PC-9 (cell line): ENCODE measurements at regions not wholly inside any gene's neighbourhood (a gene's known extent, or its start where the extent isn't known, plus 50 kb on each side); places are given as distances from the start of the nearest gene placed in this dataset.

Source experiments
- BruUV-seq: library from RNA; stranded (reverse); fragments of 400-500 nt; replicated peaks from 2 replicates; lab custom pipeline; 2021; lab: Mats Ljungman, UMichigan
- CTCF ChIA-PET: fragments of 300-600 bp; sonication (Branson Sonifier 250); formaldehyde crosslinking; loops from one replicate; lab custom pipeline; 2022; ENCODE audit warnings: antibody characterized with exemption; lab: Charles Lee
- POLR2A ChIA-PET: fragments of 300-600 bp; sonication (Branson Sonifier 250); formaldehyde crosslinking; loops from one replicate; lab custom pipeline; 2022; ENCODE audit warnings: antibody characterized with exemption; ENCODE audit not compliant: unreplicated experiment; lab: Charles Lee
- DNase-seq, 2 experiments: peaks; one replicate each; pipeline versions ENCODE4 v3.0.0 to v3.0.0-alpha.2; 2015 to 2022; ENCODE audit warnings: mixed read lengths in 1 of 2
- H2AFZ ChIP-seq: fragments of 200-600 bp; sonication (generic); 2 replicates; pipeline ENCODE4 v1.8.1; 2017; ENCODE audit warnings: antibody characterized with exemption
- H3F3A ChIP-seq: fragments of 200-600 bp; sonication (generic); 2 replicates; pipeline ENCODE4 v1.8.1; 2017; ENCODE audit warnings: antibody characterized with exemption, mild to moderate bottlenecking, low read depth; ENCODE audit not compliant: insufficient read depth
- H3K27ac ChIP-seq: fragments of 200-600 bp; sonication (generic); 2 replicates; pipeline ENCODE4 v1.6.1; 2016; ENCODE audit warnings: mixed run types
- H3K27me3 ChIP-seq: fragments of 200-600 bp; sonication (generic); 2 replicates; pipeline ENCODE4 v1.6.1; 2016; ENCODE audit warnings: low read depth, mixed run types; ENCODE audit not compliant: insufficient read depth
- H3K36me3 ChIP-seq: fragments of 200-600 bp; sonication (generic); 2 replicates; pipeline ENCODE4 v1.6.1; 2016; ENCODE audit warnings: low read depth, mixed run types
- H3K4me1 ChIP-seq: fragments of 200-600 bp; sonication (generic); replicated peaks from 2 replicates; pipeline ENCODE4 v1.6.1; 2016; ENCODE audit warnings: mixed run types; ENCODE audit not compliant: insufficient read depth
- H3K4me2 ChIP-seq: fragments of 200-600 bp; sonication (generic); 2 replicates; pipeline ENCODE4 v1.6.1; 2017; ENCODE audit warnings: mixed run types
- H3K4me3 ChIP-seq: fragments of 200-600 bp; sonication (generic); 2 replicates; pipeline ENCODE4 v1.6.1; 2016; ENCODE audit warnings: mixed run types
- H3K79me2 ChIP-seq: fragments of 200-600 bp; sonication (generic); 2 replicates; pipeline ENCODE4 v1.6.1; 2017; ENCODE audit warnings: low read depth, mixed run types
- H3K9me2 ChIP-seq: fragments of 200-600 bp; sonication (generic); 2 replicates; pipeline ENCODE4 v1.8.1; 2017; ENCODE audit warnings: mild to moderate bottlenecking; ENCODE audit not compliant: insufficient read depth
- H3K9me3 ChIP-seq: fragments of 200-600 bp; sonication (generic); 2 replicates; pipeline ENCODE4 v1.8.1; 2016; ENCODE audit warnings: low read depth; ENCODE audit not compliant: insufficient read depth
- H4K20me1 ChIP-seq: fragments of 200-600 bp; sonication (generic); 2 replicates; pipeline ENCODE4 v1.8.1; 2017; ENCODE audit not compliant: insufficient read depth
- CTCF ChIP-seq: fragments of 200-600 bp; sonication (generic); conservative IDR thresholded peaks from 2 replicates; pipeline ENCODE4 v1.6.1; 2017; ENCODE audit warnings: mixed run types, antibody characterized with exemption, mild to moderate bottlenecking, moderate library complexity
- EZH2 ChIP-seq: fragments of 200-600 bp; sonication (generic); IDR thresholded peaks from 2 replicates; pipeline ENCODE4 v1.8.0; 2017; ENCODE audit warnings: antibody characterized with exemption, low read depth
- intact Hi-C: fragments of 100-400 bp; cut with micrococcal nuclease; formaldehyde crosslinking; loops from one replicate; pipeline ENCODE4 v1.10.0; 2022; ENCODE audit not compliant: unreplicated experiment

GRCh38 chr3:153906366-153906765 is 214.8 kb upstream of the ARHGEF26 start:
- Histone ChIP-seq H3F3A (no peaks in the 10 kb centered on the region), H3K4me1 (no peaks in the 10 kb centered on the region), H2AFZ (no peak overlapping the region), H3K79me2 (no peaks in the 10 kb centered on the region), H3K36me3 (no peaks in the 10 kb centered on the region), H3K9me3 (no peaks in the 10 kb centered on the region), H4K20me1 (no peaks in the 10 kb centered on the region), H3K27ac (no peak overlapping the region), H3K27me3 (no peaks in the 10 kb centered on the region), H3K4me3 (no peak overlapping the region), H3K4me2 (no peak overlapping the region), H3K9me2 (no peaks in the 10 kb centered on the region)
- TF ChIP-seq CTCF (no peak), EZH2 (no peak)
- intact Hi-C loops, result no loop called here
- BruUV-seq, result no TSS peak
- POLR2A ChIA-PET, result no interaction called here
- CTCF ChIA-PET, result no interaction called here
- DNase-seq, result no peak

GRCh38 chr3:153910387-153910786 is 210.8 kb upstream of the ARHGEF26 start:
- H3F3A ChIP-seq, result no peaks in the 10 kb centered on the region
- H2AFZ ChIP-seq, result no peak overlapping the region
- DNase-seq, result no peak
- H3K4me3 ChIP-seq, result no peak overlapping the region
- H3K27ac ChIP-seq, result no peak overlapping the region
- CTCF ChIA-PET, result no interaction called here
- H3K36me3 ChIP-seq, result no peaks in the 10 kb centered on the region
- H3K4me1 ChIP-seq, result no peaks in the 10 kb centered on the region
- H3K79me2 ChIP-seq, result no peaks in the 10 kb centered on the region
- no peaks in the 10 kb centered on the region for H3K9me3 ChIP-seq
- no peak for TF ChIP-seq EZH2
- no peak for TF ChIP-seq CTCF
- no peaks in the 10 kb centered on the region for H3K27me3 ChIP-seq
- H3K9me2 ChIP-seq, result no peaks in the 10 kb centered on the region
- H4K20me1 ChIP-seq, result no peaks in the 10 kb centered on the region
- no peak overlapping the region for H3K4me2 ChIP-seq
- BruUV-seq, result no TSS peak
- intact Hi-C loops, result no loop called here
- POLR2A ChIA-PET, result no interaction called here

- no peaks in the 10 kb centered on the region for H3K36me3 ChIP-seq
- no peaks in the 10 kb centered on the region for H4K20me1 ChIP-seq
- no peaks in the 10 kb centered on the region for H3F3A ChIP-seq
- CTCF ChIA-PET, result no interaction called here
- H3K4me1 ChIP-seq, result no peaks in the 10 kb centered on the region
- no peaks in the 10 kb centered on the region for H3K79me2 ChIP-seq
- no peak overlapping the region for H2AFZ ChIP-seq
- POLR2A ChIA-PET, result interaction anchor here (0.5 kb wide), 1 partner anchor 258 kb away, joined by 3 read pairs; no protein-coding TSS in a partner anchor
- intact Hi-C loops, result no loop called here
- BruUV-seq, result no TSS peak
- no peak for TF ChIP-seq EZH2
- TF ChIP-seq CTCF, result no peak
- DNase-seq, result no peak
- no peaks in the 10 kb centered on the region for H3K9me2 ChIP-seq
- no peak overlapping the region for H3K4me2 ChIP-seq
- no peak overlapping the region for H3K4me3 ChIP-seq
- H3K9me3 ChIP-seq, result no peaks in the 10 kb centered on the region
- no peak overlapping the region for H3K27ac ChIP-seq
- no peaks in the 10 kb centered on the region for H3K27me3 ChIP-seq
These were observed 210.1 kb upstream of the ARHGEF26 start for GRCh38 chr3:153911116-153911515.
